Fibroblast of the conjunctiva (primary cell): ENCODE measurements at regions not wholly inside any gene's neighbourhood (a gene's known extent, or its start where the extent isn't known, plus 50 kb on each side); places are given as distances from the start of the nearest gene placed in this dataset.

Source experiments
- DNase-seq: peaks from one replicate; pipeline ENCODE4 v3.0.0-alpha.2; 2010; ENCODE audit warnings: low read depth

GRCh38 chr12:75724928-75725312 lies 213.5 kb upstream of the KRR1 start:
- peak; percentile 40 for DNase-seq

GRCh38 chr12:75724307-75724927 lies 213.0 kb upstream of the KRR1 start:
- no peak for DNase-seq

GRCh38 chr12:75722714-75723200 lies 211.3 kb upstream of the KRR1 start:
- DNase-seq, result peak; percentile 92

GRCh38 chr12:75721796-75722195 lies 210.4 kb upstream of the KRR1 start:
- DNase-seq, result no peak

GRCh38 chr12:75720812-75721641 lies 209.6 kb upstream of the KRR1 start:
- no peak for DNase-seq

- no peak for DNase-seq
Measured at GRCh38 chr12:75717902-75718301, 206.5 kb upstream of the KRR1 start.

GRCh38 chr12:75716291-75717025 lies 205.0 kb upstream of the KRR1 start:
- no peak for DNase-seq

- no peak for DNase-seq
Measured at GRCh38 chr12:75715682-75716081, 204.3 kb upstream of the KRR1 start.

- DNase-seq, result no peak
Measured at GRCh38 chr12:75715323-75715644, 203.9 kb upstream of the KRR1 start.

- DNase-seq, result no peak
Measured at GRCh38 chr12:75714462-75715322, 203.3 kb upstream of the KRR1 start.

GRCh38 chr12:75713434-75713833 lies 202.0 kb upstream of the KRR1 start:
- no peak for DNase-seq

- DNase-seq, result no peak
Measured at GRCh38 chr12:75712223-75712622, 200.8 kb upstream of the KRR1 start.

- no peak for DNase-seq
Measured at GRCh38 chr12:75711271-75711670, 199.9 kb upstream of the KRR1 start.

GRCh38 chr12:75710361-75711069 lies 199.1 kb upstream of the KRR1 start:
- no peak for DNase-seq

GRCh38 chr12:75709503-75709902 lies 198.1 kb upstream of the KRR1 start:
- no peak for DNase-seq

GRCh38 chr12:75708802-75709201 lies 197.4 kb upstream of the KRR1 start:
- no peak for DNase-seq

GRCh38 chr12:75707983-75708382 lies 196.6 kb upstream of the KRR1 start:
- no peak for DNase-seq

GRCh38 chr12:75706786-75707605 lies 195.6 kb upstream of the KRR1 start:
- no peak for DNase-seq

- DNase-seq, result peak; percentile 91
Measured at GRCh38 chr12:75705749-75706711, 194.6 kb upstream of the KRR1 start.
